Thoracic aorta (tissue), 2 donors: ENCODE measurements at regions not wholly inside any gene's neighbourhood (a gene's known extent, or its start where the extent isn't known, plus 50 kb on each side); places are given as distances from the start of the nearest gene placed in this dataset.

Source experiments
- ATAC-seq: fragments of 150-250 bp; one replicate; pipeline ENCODE4 v1.8.0; 2017; ENCODE audit warnings: low read depth; ENCODE audit not compliant: insufficient number of reproducible peaks, low FRiP score
- DNase-seq: peaks from one replicate; pipeline ENCODE4 v3.0.0-alpha.2; 2020; ENCODE audit warnings: low spot score
- H3K27ac ChIP-seq, 2 donors: fragments of 200-600 bp; sonication (generic); 1 replicate in 1 of 2; 2 replicates in 1 of 2; pipeline ENCODE4 v1.5.1; 2016; ENCODE audit warnings: mild to moderate bottlenecking in 2 of 2, moderate library complexity in 2 of 2
- H3K27me3 ChIP-seq: fragments of 200-600 bp; sonication (generic); replicated peaks from 2 replicates; pipeline ENCODE4 v1.6.0; 2016; ENCODE audit warnings: mild to moderate bottlenecking; ENCODE audit not compliant: insufficient read depth
- H3K36me3 ChIP-seq: fragments of 200-600 bp; sonication (generic); one replicate; pipeline ENCODE4 v1.5.1; 2016
- H3K4me1 ChIP-seq, 2 donors: fragments of 200-600 bp; sonication (generic); 1 replicate in 1 of 2; 2 replicates in 1 of 2; pipeline versions ENCODE4 v1.5.1 to v1.6.0; 2016; ENCODE audit warnings: low read depth in 2 of 2, mild to moderate bottlenecking in 1 of 2; ENCODE audit not compliant: control insufficient read depth in 1 of 2
- H3K4me3 ChIP-seq: fragments of 200-600 bp; sonication (generic); 2 replicates; pipeline ENCODE4 v1.5.1; 2016; ENCODE audit warnings: mild to moderate bottlenecking
- H3K9me3 ChIP-seq: fragments of 200-600 bp; sonication (generic); 2 replicates; pipeline ENCODE4 v1.5.1; 2016
- CTCF ChIP-seq: fragments of 200-600 bp; sonication (generic); IDR thresholded peaks from one replicate; pipeline ENCODE4 v1.5.1; 2019; ENCODE audit warnings: antibody characterized with exemption

- Histone ChIP-seq H3K36me3 (no peaks in the 10 kb centered on the region), H3K27ac (no peak overlapping the region)
- no peak for ATAC-seq
Observed at GRCh38 chrX:7201496-7201895, 53.5 kb upstream of the PUDP start.

GRCh38 chrX:7198499-7198898, 50.5 kb upstream of the PUDP start:
- Histone ChIP-seq H3K36me3 (no peaks in the 10 kb centered on the region), H3K27ac (no peak overlapping the region), H3K4me1 (no peaks in the 10 kb centered on the region), H3K27me3 (no peaks in the 10 kb centered on the region), H3K9me3 (no peaks in the 10 kb centered on the region), H3K4me3 (no peak overlapping the region)
- DNase-seq: no peak
- TF ChIP-seq CTCF: no peak
- no peak for ATAC-seq

More at GRCh38 chrX:7201496-7201895, 53.5 kb upstream of the PUDP start:
- no peak for DNase-seq
- no peaks in the 10 kb centered on the region for H3K27me3 ChIP-seq
- TF ChIP-seq CTCF: no peak
- H3K4me3 ChIP-seq: no peak overlapping the region
- no peaks in the 10 kb centered on the region for H3K9me3 ChIP-seq
- no peaks in the 10 kb centered on the region for H3K4me1 ChIP-seq
